Keratinocyte (primary cell): ENCODE measurements at regions not wholly inside any gene's neighbourhood (a gene's known extent, or its start where the extent isn't known, plus 50 kb on each side); places are given as distances from the start of the nearest gene placed in this dataset.

Source experiments
- CTCF ChIP-seq, 3 experiments: IDR thresholded peaks in 1 of 3; conservative IDR thresholded peaks in 1 of 3; optimal IDR thresholded peaks in 1 of 3; 2 replicates in 2 of 3; 3 replicates in 1 of 3; pipeline versions ENCODE3 to v1.5.1; 2011; ENCODE audit warnings: low read length in 3 of 3, mild to moderate bottlenecking in 3 of 3, moderate library complexity in 2 of 3, control low read depth in 1 of 3, inconsistent platforms in 1 of 3; ENCODE audit not compliant: insufficient read depth in 2 of 3; ENCODE audit errors: extremely low read depth in 1 of 3
- EZH2 ChIP-seq: IDR thresholded peaks from one replicate; pipeline ENCODE4 v1.6.1; 2012; ENCODE audit warnings: inconsistent platforms, mild to moderate bottlenecking, low read length, moderate library complexity

- TF ChIP-seq CTCF (optimal IDR thresholded peaks at IDR 0.05 in 1 of 3, IDR thresholded peaks at IDR 0.05 in 1 of 3, conservative IDR thresholded peaks at IDR 0.05 in 1 of 3; ENCODE audit: extremely low read depth in 1 of 3, insufficient read depth in 2 of 3, low read length in 3 of 3) (no peak), EZH2 (no peak)
Measured at GRCh38 chr1:157894613-157895165, 53.1 kb upstream of the CD5L start.
